Rectal smooth muscle tissue (tissue), 1 donor: ENCODE measurements at regions not wholly inside any gene's neighbourhood (a gene's known extent, or its start where the extent isn't known, plus 50 kb on each side); places are given as distances from the start of the nearest gene placed in this dataset.

Source experiments
- H3K27ac ChIP-seq: one replicate; pipeline ENCODE4 v1.7.0; 2013; ENCODE audit warnings: low read depth, low read length, inconsistent platforms
- H3K27me3 ChIP-seq: one replicate; pipeline ENCODE4 v1.7.0; 2013; ENCODE audit warnings: low read length; ENCODE audit not compliant: control insufficient read depth, insufficient read depth
- H3K36me3 ChIP-seq: one replicate; pipeline ENCODE4 v1.7.0; 2013; ENCODE audit warnings: low read length; ENCODE audit not compliant: control insufficient read depth, insufficient read depth
- H3K4me1 ChIP-seq: one replicate; pipeline ENCODE4 v1.7.0; 2013; ENCODE audit warnings: low read length; ENCODE audit not compliant: control insufficient read depth, insufficient read depth
- H3K4me3 ChIP-seq: one replicate; pipeline ENCODE4 v1.7.0; 2013; ENCODE audit warnings: low read length
- H3K9ac ChIP-seq: one replicate; pipeline ENCODE4 v1.7.0; 2013; ENCODE audit warnings: low read length

- Histone ChIP-seq H3K27ac (peak overlapping the region; percentile 70), H3K4me3 (no peak overlapping the region), H3K36me3 (no peaks in the 10 kb centered on the region), H3K27me3 (no peaks in the 10 kb centered on the region), H3K9ac (no peak overlapping the region), H3K4me1 (peaks cover 32% of the 10 kb centered on the region)
Observed at GRCh38 chr16:48946686-48947370, 334.8 kb downstream of the CBLN1 start.

- no peaks in the 10 kb centered on the region for H3K36me3 ChIP-seq
- H3K27me3 ChIP-seq: no peaks in the 10 kb centered on the region
- no peak overlapping the region for H3K4me3 ChIP-seq
- H3K9ac ChIP-seq: no peak overlapping the region
- no peak overlapping the region for H3K27ac ChIP-seq
- peaks cover 16% of the 10 kb centered on the region for H3K4me1 ChIP-seq
Observed at GRCh38 chr16:48942996-48943395, 333.0 kb upstream of the N4BP1 start.

- Histone ChIP-seq H3K4me1 (no peaks in the 10 kb centered on the region), H3K9ac (no peak overlapping the region), H3K4me3 (no peak overlapping the region), H3K27me3 (no peaks in the 10 kb centered on the region), H3K36me3 (no peaks in the 10 kb centered on the region), H3K27ac (no peak overlapping the region)
Observed at GRCh38 chr16:48936811-48937210, 326.8 kb upstream of the N4BP1 start.

GRCh38 chr16:48932216-48932855 is 322.4 kb upstream of the N4BP1 start:
- H3K4me1 ChIP-seq: no peaks in the 10 kb centered on the region
- H3K27ac ChIP-seq: no peak overlapping the region
- no peak overlapping the region for H3K9ac ChIP-seq
- no peaks in the 10 kb centered on the region for H3K36me3 ChIP-seq
- no peak overlapping the region for H3K4me3 ChIP-seq
- H3K27me3 ChIP-seq: no peaks in the 10 kb centered on the region

GRCh38 chr16:48930951-48931553 is 321.1 kb upstream of the N4BP1 start:
- no peaks in the 10 kb centered on the region for H3K27me3 ChIP-seq
- H3K36me3 ChIP-seq: no peaks in the 10 kb centered on the region
- H3K27ac ChIP-seq: no peak overlapping the region
- H3K4me3 ChIP-seq: no peak overlapping the region
- no peaks in the 10 kb centered on the region for H3K4me1 ChIP-seq
- H3K9ac ChIP-seq: no peak overlapping the region

GRCh38 chr16:48919791-48920190 is 309.8 kb upstream of the N4BP1 start:
- H3K27ac ChIP-seq: no peak overlapping the region
- no peaks in the 10 kb centered on the region for H3K27me3 ChIP-seq
- H3K36me3 ChIP-seq: no peaks in the 10 kb centered on the region
- H3K9ac ChIP-seq: no peak overlapping the region
- no peak overlapping the region for H3K4me3 ChIP-seq
- H3K4me1 ChIP-seq: no peaks in the 10 kb centered on the region

- H3K4me3 ChIP-seq: no peak overlapping the region
- H3K27me3 ChIP-seq: no peaks in the 10 kb centered on the region
- no peaks in the 10 kb centered on the region for H3K4me1 ChIP-seq
- no peak overlapping the region for H3K9ac ChIP-seq
- H3K27ac ChIP-seq: no peak overlapping the region
- H3K36me3 ChIP-seq: no peaks in the 10 kb centered on the region
Observed at GRCh38 chr16:48918520-48919258, 308.7 kb upstream of the N4BP1 start.

- H3K27me3 ChIP-seq: no peaks in the 10 kb centered on the region
- no peaks in the 10 kb centered on the region for H3K36me3 ChIP-seq
- H3K9ac ChIP-seq: no peak overlapping the region
- H3K4me3 ChIP-seq: no peak overlapping the region
- no peaks in the 10 kb centered on the region for H3K4me1 ChIP-seq
- H3K27ac ChIP-seq: no peak overlapping the region
Observed at GRCh38 chr16:48916566-48916965, 306.6 kb upstream of the N4BP1 start.

GRCh38 chr16:48914070-48914469 is 304.1 kb upstream of the N4BP1 start:
- no peak overlapping the region for H3K4me3 ChIP-seq
- H3K27me3 ChIP-seq: no peaks in the 10 kb centered on the region
- H3K27ac ChIP-seq: no peak overlapping the region
- no peaks in the 10 kb centered on the region for H3K36me3 ChIP-seq
- no peaks in the 10 kb centered on the region for H3K4me1 ChIP-seq
- no peak overlapping the region for H3K9ac ChIP-seq

GRCh38 chr16:48913384-48913783 is 303.4 kb upstream of the N4BP1 start:
- Histone ChIP-seq H3K9ac (no peak overlapping the region), H3K27ac (no peak overlapping the region), H3K4me1 (no peaks in the 10 kb centered on the region), H3K4me3 (no peak overlapping the region), H3K36me3 (no peaks in the 10 kb centered on the region), H3K27me3 (no peaks in the 10 kb centered on the region)

GRCh38 chr16:48912360-48912759 is 302.4 kb upstream of the N4BP1 start:
- H3K27ac ChIP-seq: no peak overlapping the region
- no peaks in the 10 kb centered on the region for H3K27me3 ChIP-seq
- H3K9ac ChIP-seq: no peak overlapping the region
- no peak overlapping the region for H3K4me3 ChIP-seq
- no peaks in the 10 kb centered on the region for H3K4me1 ChIP-seq
- no peaks in the 10 kb centered on the region for H3K36me3 ChIP-seq

GRCh38 chr16:48911700-48912099 is 301.7 kb upstream of the N4BP1 start:
- no peaks in the 10 kb centered on the region for H3K27me3 ChIP-seq
- H3K4me1 ChIP-seq: no peaks in the 10 kb centered on the region
- no peak overlapping the region for H3K9ac ChIP-seq
- no peak overlapping the region for H3K4me3 ChIP-seq
- no peak overlapping the region for H3K27ac ChIP-seq
- H3K36me3 ChIP-seq: no peaks in the 10 kb centered on the region
